Neural progenitor cell (in vitro differentiated cells): ENCODE measurements at regions not wholly inside any gene's neighbourhood (a gene's known extent, or its start where the extent isn't known, plus 50 kb on each side); places are given as distances from the start of the nearest gene placed in this dataset.

Experiments used
- DNase-seq: peaks from one replicate; pipeline ENCODE4 v3.0.0-alpha.2; 2016; ENCODE audit warnings: low spot score
- H2AFZ ChIP-seq: fragments of 200-600 bp; sonication (generic); replicated peaks from 2 replicates; pipeline ENCODE4 v1.6.1; 2016; ENCODE audit warnings: antibody characterized with exemption
- H3F3A ChIP-seq: fragments of 200-600 bp; sonication (generic); 2 replicates; pipeline ENCODE4 v1.6.1; 2016; ENCODE audit warnings: antibody characterized with exemption, low read depth
- H3K27ac ChIP-seq: fragments of 200-600 bp; sonication (generic); 2 replicates; pipeline ENCODE4 v1.5.1; 2016; ENCODE audit warnings: mild to moderate bottlenecking
- H3K27me3 ChIP-seq: fragments of 200-600 bp; sonication (generic); 2 replicates; pipeline ENCODE4 v1.6.1; 2016; ENCODE audit warnings: mild to moderate bottlenecking, moderate library complexity
- H3K36me3 ChIP-seq: fragments of 200-600 bp; sonication (generic); 2 replicates; pipeline ENCODE4 v1.5.1; 2016
- H3K4me1 ChIP-seq: fragments of 200-600 bp; sonication (generic); 2 replicates; pipeline ENCODE4 v1.6.1; 2016; ENCODE audit warnings: mixed run types
- H3K4me2 ChIP-seq: fragments of 200-600 bp; sonication (generic); 2 replicates; pipeline ENCODE4 v1.6.1; 2016
- H3K4me3 ChIP-seq: fragments of 200-600 bp; sonication (generic); 2 replicates; pipeline ENCODE4 v1.5.1; 2016
- H3K79me2 ChIP-seq: fragments of 200-600 bp; sonication (generic); 2 replicates; pipeline ENCODE4 v1.6.1; 2016; ENCODE audit warnings: low read depth
- H3K9ac ChIP-seq: fragments of 200-600 bp; sonication (generic); 2 replicates; pipeline ENCODE4 v1.6.1; 2016
- H3K9me3 ChIP-seq: fragments of 200-600 bp; sonication (generic); 2 replicates; pipeline ENCODE4 v1.5.1; 2016; ENCODE audit warnings: low read depth
- H4K20me1 ChIP-seq: fragments of 200-600 bp; sonication (generic); 2 replicates; pipeline ENCODE4 v1.6.1; 2016; ENCODE audit warnings: low read depth
- H3K27ac Mint-ChIP-seq: 3 replicates; pipeline ENCODE4 v1.8.0; 2021; ENCODE audit warnings: mixed read lengths
- H3K27me3 Mint-ChIP-seq: 2 replicates; pipeline ENCODE4 v1.8.0; 2022; ENCODE audit warnings: low read depth, mild to moderate bottlenecking, inconsistent platforms, moderate library complexity, mixed read lengths; ENCODE audit not compliant: insufficient read depth
- H3K36me3 Mint-ChIP-seq: 3 replicates; pipeline ENCODE4 v1.8.0; 2021; ENCODE audit warnings: mixed read lengths
- H3K4me1 Mint-ChIP-seq: 3 replicates; pipeline ENCODE4 v1.8.0; 2021; ENCODE audit warnings: mixed read lengths
- H3K4me3 Mint-ChIP-seq: 3 replicates; pipeline ENCODE4 v1.8.0; 2021; ENCODE audit warnings: mild to moderate bottlenecking, moderate library complexity, mixed read lengths
- H3K9me3 Mint-ChIP-seq: 3 replicates; pipeline ENCODE4 v1.8.0; 2020; ENCODE audit warnings: mixed read lengths
- CTCF ChIP-seq: fragments of 200-600 bp; sonication (generic); IDR thresholded peaks from 2 replicates; pipeline ENCODE4 v1.5.1; 2017; ENCODE audit warnings: antibody characterized with exemption, mild to moderate bottlenecking
- EZH2 ChIP-seq: fragments of 200-600 bp; sonication (generic); IDR thresholded peaks from 2 replicates; pipeline ENCODE4 v1.6.1; 2017; ENCODE audit warnings: antibody characterized with exemption, mild to moderate bottlenecking, moderate library complexity
- EZH2phosphoT487 ChIP-seq: fragments of 200-600 bp; sonication (generic); IDR thresholded peaks from 2 replicates; pipeline ENCODE4 v1.6.1; 2017; ENCODE audit warnings: antibody characterized with exemption

GRCh38 chr12:59164991-59165718, 244.9 kb upstream of the LRIG3 start:
- DNase-seq = peak; percentile 66
- Histone ChIP-seq H3F3A (no peaks in the 10 kb centered on the region), H3K27me3 (no peaks in the 10 kb centered on the region), H3K4me2 (no peak overlapping the region), H3K9ac (no peak overlapping the region), H3K36me3 (no peaks in the 10 kb centered on the region), H4K20me1 (no peaks in the 10 kb centered on the region), H3K27ac (no peak overlapping the region), H3K9me3 (no peaks in the 10 kb centered on the region), H2AFZ (no peak overlapping the region), H3K4me1 (peaks cover 7% of the 10 kb centered on the region), H3K4me3 (no peak overlapping the region), H3K79me2 (no peaks in the 10 kb centered on the region)
- Mint-ChIP-seq H3K27me3 (no peaks in the 10 kb centered on the region), H3K36me3 (no peaks in the 10 kb centered on the region), H3K4me3 (no peak overlapping the region), H3K27ac (no peak overlapping the region), H3K9me3 (no peaks in the 10 kb centered on the region), H3K4me1 (peaks cover 13% of the 10 kb centered on the region)
- TF ChIP-seq EZH2phosphoT487 (no peak), CTCF (peak; percentile 80)

- Histone ChIP-seq H3K9me3 (no peaks in the 10 kb centered on the region), H4K20me1 (no peaks in the 10 kb centered on the region), H3K4me1 (peaks cover 7% of the 10 kb centered on the region), H3K4me2 (no peak overlapping the region), H2AFZ (no peak overlapping the region), H3K27me3 (no peaks in the 10 kb centered on the region), H3K9ac (no peak overlapping the region), H3K27ac (no peak overlapping the region), H3K36me3 (no peaks in the 10 kb centered on the region), H3K79me2 (no peaks in the 10 kb centered on the region), H3F3A (no peaks in the 10 kb centered on the region), H3K4me3 (no peak overlapping the region)
- no peak overlapping the region for H3K27ac Mint-ChIP-seq
- H3K27me3 Mint-ChIP-seq = no peaks in the 10 kb centered on the region
- TF ChIP-seq CTCF (no peak), EZH2 (no peak), EZH2phosphoT487 (no peak)
- H3K4me3 Mint-ChIP-seq = no peak overlapping the region
- DNase-seq = no peak
- no peaks in the 10 kb centered on the region for H3K36me3 Mint-ChIP-seq
- H3K9me3 Mint-ChIP-seq = no peaks in the 10 kb centered on the region
- H3K4me1 Mint-ChIP-seq = peaks cover 13% of the 10 kb centered on the region
Measured at GRCh38 chr12:59164226-59164625, 243.9 kb upstream of the LRIG3 start.

GRCh38 chr12:59158681-59159080, 238.4 kb upstream of the LRIG3 start:
- TF ChIP-seq EZH2phosphoT487 (no peak), EZH2 (no peak), CTCF (no peak)
- Histone ChIP-seq H3K79me2 (no peaks in the 10 kb centered on the region), H3K9ac (no peak overlapping the region), H3K4me1 (peaks cover 10% of the 10 kb centered on the region), H3K36me3 (peaks cover 4% of the 10 kb centered on the region), H4K20me1 (no peaks in the 10 kb centered on the region), H3K9me3 (no peaks in the 10 kb centered on the region), H3K4me2 (no peak overlapping the region), H2AFZ (no peak overlapping the region), H3K27ac (no peak overlapping the region), H3K27me3 (no peaks in the 10 kb centered on the region), H3F3A (no peaks in the 10 kb centered on the region), H3K4me3 (no peak overlapping the region)
- no peak overlapping the region for H3K27ac Mint-ChIP-seq
- no peak overlapping the region for H3K4me3 Mint-ChIP-seq
- no peaks in the 10 kb centered on the region for H3K4me1 Mint-ChIP-seq
- H3K27me3 Mint-ChIP-seq = no peaks in the 10 kb centered on the region
- DNase-seq = no peak
- H3K9me3 Mint-ChIP-seq = peaks cover 9% of the 10 kb centered on the region
- H3K36me3 Mint-ChIP-seq = no peaks in the 10 kb centered on the region
